HepG2 (cell line): ENCODE measurements at regions not wholly inside any gene's neighbourhood (a gene's known extent, or its start where the extent isn't known, plus 50 kb on each side); places are given as distances from the start of the nearest gene placed in this dataset.

Experiments used
- AHR ChIP-seq: IDR thresholded peaks from 2 replicates; pipeline ENCODE4 v1.6.1; 2018; ENCODE audit warnings: missing genetic modification reagents, missing compliant biosample characterization
- DPF2 ChIP-seq: sonication (generic); formaldehyde crosslinking; IDR thresholded peaks from 2 replicates; pipeline ENCODE4 v1.4.0; 2020; ENCODE audit warnings: mild to moderate bottlenecking, low read depth, missing genetic modification reagents, borderline replicate concordance
- EHMT2 ChIP-seq: fragments of 200-600 bp; sonication (generic); IDR thresholded peaks from 2 replicates; pipeline ENCODE4 v1.7.0; 2017; ENCODE audit warnings: antibody characterized with exemption, low read depth, low read length, borderline replicate concordance
- GABPB1 ChIP-seq: IDR thresholded peaks from 2 replicates; pipeline ENCODE4 v1.6.1; 2016; ENCODE audit warnings: mild to moderate bottlenecking, missing genetic modification reagents, moderate library complexity, missing compliant biosample characterization
- HES4 ChIP-seq: sonication (generic); formaldehyde crosslinking; IDR thresholded peaks from 2 replicates; pipeline ENCODE4 v1.9.0; 2021; ENCODE audit warnings: mild to moderate bottlenecking, missing genetic modification reagents, borderline replicate concordance
- HNF4A ChIP-seq: sonication (generic); formaldehyde crosslinking; IDR thresholded peaks from 2 replicates; pipeline ENCODE4 v1.4.0; 2020; ENCODE audit warnings: missing genetic modification reagents
- HOXD1 ChIP-seq: sonication (generic); formaldehyde crosslinking; IDR thresholded peaks from 2 replicates; pipeline ENCODE4 v1.5.0; 2020; ENCODE audit warnings: missing genetic modification reagents
- KAT2B ChIP-seq: fragments of 150-350 bp; IDR thresholded peaks from 2 replicates; pipeline ENCODE4 v1.6.1; 2014; ENCODE audit warnings: low read depth, low read length, borderline replicate concordance
- KMT2A ChIP-seq: sonication (generic); formaldehyde crosslinking; IDR thresholded peaks from 2 replicates; pipeline ENCODE4 v1.4.0; 2020; ENCODE audit warnings: missing genetic modification reagents
- PHF8 ChIP-seq: sonication (generic); formaldehyde crosslinking; IDR thresholded peaks from 2 replicates; pipeline ENCODE4 v1.5.0; 2020; ENCODE audit warnings: missing genetic modification reagents
- POLR2G ChIP-seq: fragments of 200-400 bp; formaldehyde crosslinking; IDR thresholded peaks from 2 replicates; pipeline ENCODE4 v1.6.1; 2018; ENCODE audit warnings: mild to moderate bottlenecking, low read depth, low read length, moderate library complexity
- RAD21 ChIP-seq: fragments of 450-650 bp; formaldehyde crosslinking; IDR thresholded peaks from 2 replicates; pipeline ENCODE4 v1.5.0; 2020; ENCODE audit warnings: mild to moderate bottlenecking
- SALL1 ChIP-seq: sonication (generic); formaldehyde crosslinking; IDR thresholded peaks from 2 replicates; pipeline ENCODE4 v1.8.0; 2022; ENCODE audit warnings: mild to moderate bottlenecking, missing genetic modification reagents
- SAP130 ChIP-seq: IDR thresholded peaks from 2 replicates; pipeline ENCODE4 v1.6.1; 2016; ENCODE audit warnings: low read depth
- SCMH1 ChIP-seq: sonication (generic); formaldehyde crosslinking; IDR thresholded peaks from 2 replicates; pipeline ENCODE4 v1.9.0; 2021; ENCODE audit warnings: missing genetic modification reagents, mild to moderate bottlenecking, borderline replicate concordance
- SKI ChIP-seq: fragments of 450-650 bp; IDR thresholded peaks from one replicate; pipeline ENCODE4 v1.6.1; 2018; ENCODE audit warnings: mild to moderate bottlenecking; ENCODE audit not compliant: partially characterized antibody
- XRCC5 ChIP-seq: fragments of 200-400 bp; formaldehyde crosslinking; optimal IDR thresholded peaks from 2 replicates; pipeline ENCODE3; 2017; ENCODE audit warnings: mild to moderate bottlenecking, low read length
- ZBTB21 ChIP-seq: sonication (generic); formaldehyde crosslinking; IDR thresholded peaks from 2 replicates; pipeline ENCODE4 v1.4.0; 2020; ENCODE audit warnings: missing genetic modification reagents
- ZBTB38 ChIP-seq: sonication (generic); formaldehyde crosslinking; IDR thresholded peaks from 2 replicates; pipeline ENCODE4 v1.5.1; 2020; ENCODE audit warnings: mild to moderate bottlenecking, missing genetic modification reagents
- ZBTB7B ChIP-seq: sonication (generic); formaldehyde crosslinking; IDR thresholded peaks from 2 replicates; pipeline ENCODE4 v1.4.0; 2020; ENCODE audit warnings: missing genetic modification reagents
- ZC3H4 ChIP-seq: sonication (generic); formaldehyde crosslinking; IDR thresholded peaks from 2 replicates; pipeline ENCODE4 v1.4.0; 2020; ENCODE audit warnings: missing genetic modification reagents, borderline replicate concordance
- ZNF124 ChIP-seq: sonication (generic); formaldehyde crosslinking; IDR thresholded peaks from 2 replicates; pipeline ENCODE4 v1.4.0; 2020; ENCODE audit warnings: missing genetic modification reagents
- ZNF468 ChIP-seq: sonication (generic); formaldehyde crosslinking; IDR thresholded peaks from 2 replicates; pipeline ENCODE4 v1.8.0; 2022; ENCODE audit warnings: mild to moderate bottlenecking, moderate library complexity, missing genetic modification reagents
- ZNF550 ChIP-seq: sonication (generic); formaldehyde crosslinking; IDR thresholded peaks from 2 replicates; pipeline ENCODE4 v1.4.0; 2020; ENCODE audit warnings: mild to moderate bottlenecking, missing genetic modification reagents, borderline replicate concordance
- TF ChIP-seq, protein P1 (sequence below): sonication (generic); formaldehyde crosslinking; IDR thresholded peaks from 2 replicates; pipeline ENCODE4 v1.9.0; 2021; ENCODE audit warnings: missing genetic modification reagents, borderline replicate concordance
- TF ChIP-seq, protein P2 (sequence below): IDR thresholded peaks from 2 replicates; pipeline ENCODE4 v1.6.1; 2012; ENCODE audit warnings: low read depth, low read length, improper control_type of control experiment
- TF ChIP-seq, protein P3 (sequence below): IDR thresholded peaks from 2 replicates; pipeline ENCODE4 v1.6.1; 2016; ENCODE audit warnings: low read depth

DNA sequence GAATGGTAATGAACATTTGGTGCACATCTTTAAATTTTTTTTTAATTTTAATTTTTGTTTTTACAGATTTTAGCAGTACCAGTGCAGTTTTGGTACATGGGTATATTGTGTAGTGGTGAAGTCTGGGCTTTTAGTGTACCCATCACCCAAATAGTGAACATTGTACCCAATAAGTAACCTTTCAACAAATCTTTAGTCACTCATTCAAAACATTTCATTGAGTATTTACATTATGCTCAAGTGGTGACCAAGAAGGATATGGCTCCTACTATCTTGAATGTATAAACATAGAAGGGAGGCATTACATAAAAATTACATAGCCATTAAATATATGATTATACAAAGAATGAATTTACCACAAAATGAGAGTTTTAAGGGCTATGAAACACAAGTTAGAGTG lies 223.3 kb downstream of the SPRY1 start (continued):
- TF ChIP-seq XRCC5 (no peak), KMT2A (CRISPR knock-in tag) (no peak), SKI (no peak), POLR2G (no peak), EHMT2 (peak; percentile 81), HNF4A (CRISPR knock-in tag) (peak; percentile 61), SCMH1 (CRISPR knock-in tag) (no peak), ZBTB7B (CRISPR knock-in tag) (no peak), HES4 (CRISPR knock-in tag) (no peak), SALL1 (CRISPR knock-in tag) (no peak), SAP130 (CRISPR knock-in tag) (0 out of 2 replicates have a peak, but pooled peaks have one; percentile 22), DPF2 (CRISPR knock-in tag) (no peak), PHF8 (CRISPR knock-in tag) (no peak), ZBTB21 (no peak), KAT2B (no peak), ZNF124 (CRISPR knock-in tag) (no peak), HOXD1 (no peak), ZNF468 (CRISPR knock-in tag) (no peak), AHR (CRISPR knock-in tag) (no peak), ZBTB38 (CRISPR knock-in tag) (no peak), GABPB1 (CRISPR knock-in tag) (no peak), RAD21 (CRISPR knock-in tag) (no peak), ZNF550 (CRISPR knock-in tag) (no peak), ZC3H4 (CRISPR knock-in tag) (no peak)
- TF ChIP-seq, protein P1, sequence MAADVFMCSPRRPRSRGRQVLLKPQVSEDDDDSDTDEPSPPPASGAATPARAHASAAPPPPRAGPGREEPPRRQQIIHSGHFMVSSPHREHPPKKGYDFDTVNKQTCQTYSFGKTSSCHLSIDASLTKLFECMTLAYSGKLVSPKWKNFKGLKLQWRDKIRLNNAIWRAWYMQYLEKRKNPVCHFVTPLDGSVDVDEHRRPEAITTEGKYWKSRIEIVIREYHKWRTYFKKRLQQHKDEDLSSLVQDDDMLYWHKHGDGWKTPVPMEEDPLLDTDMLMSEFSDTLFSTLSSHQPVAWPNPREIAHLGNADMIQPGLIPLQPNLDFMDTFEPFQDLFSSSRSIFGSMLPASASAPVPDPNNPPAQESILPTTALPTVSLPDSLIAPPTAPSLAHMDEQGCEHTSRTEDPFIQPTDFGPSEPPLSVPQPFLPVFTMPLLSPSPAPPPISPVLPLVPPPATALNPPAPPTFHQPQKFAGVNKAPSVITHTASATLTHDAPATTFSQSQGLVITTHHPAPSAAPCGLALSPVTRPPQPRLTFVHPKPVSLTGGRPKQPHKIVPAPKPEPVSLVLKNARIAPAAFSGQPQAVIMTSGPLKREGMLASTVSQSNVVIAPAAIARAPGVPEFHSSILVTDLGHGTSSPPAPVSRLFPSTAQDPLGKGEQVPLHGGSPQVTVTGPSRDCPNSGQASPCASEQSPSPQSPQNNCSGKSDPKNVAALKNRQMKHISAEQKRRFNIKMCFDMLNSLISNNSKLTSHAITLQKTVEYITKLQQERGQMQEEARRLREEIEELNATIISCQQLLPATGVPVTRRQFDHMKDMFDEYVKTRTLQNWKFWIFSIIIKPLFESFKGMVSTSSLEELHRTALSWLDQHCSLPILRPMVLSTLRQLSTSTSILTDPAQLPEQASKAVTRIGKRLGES (CRISPR knock-in tag), result no peak
- TF ChIP-seq, protein P2, sequence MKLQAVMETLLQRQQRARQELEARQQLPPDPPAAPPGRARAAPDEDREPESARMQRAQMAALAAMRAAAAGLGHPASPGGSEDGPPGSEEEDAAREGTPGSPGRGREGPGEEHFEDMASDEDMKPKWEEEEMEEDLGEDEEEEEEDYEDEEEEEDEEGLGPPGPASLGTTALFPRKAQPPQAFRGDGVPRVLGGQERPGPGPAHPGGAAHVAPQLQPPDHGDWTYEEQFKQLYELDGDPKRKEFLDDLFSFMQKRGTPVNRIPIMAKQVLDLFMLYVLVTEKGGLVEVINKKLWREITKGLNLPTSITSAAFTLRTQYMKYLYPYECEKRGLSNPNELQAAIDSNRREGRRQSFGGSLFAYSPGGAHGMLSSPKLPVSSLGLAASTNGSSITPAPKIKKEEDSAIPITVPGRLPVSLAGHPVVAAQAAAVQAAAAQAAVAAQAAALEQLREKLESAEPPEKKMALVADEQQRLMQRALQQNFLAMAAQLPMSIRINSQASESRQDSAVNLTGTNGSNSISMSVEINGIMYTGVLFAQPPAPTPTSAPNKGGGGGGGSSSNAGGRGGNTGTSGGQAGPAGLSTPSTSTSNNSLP, result peak; percentile 24; the same call in 1 of the 2 replicates
- TF ChIP-seq, protein P3, sequence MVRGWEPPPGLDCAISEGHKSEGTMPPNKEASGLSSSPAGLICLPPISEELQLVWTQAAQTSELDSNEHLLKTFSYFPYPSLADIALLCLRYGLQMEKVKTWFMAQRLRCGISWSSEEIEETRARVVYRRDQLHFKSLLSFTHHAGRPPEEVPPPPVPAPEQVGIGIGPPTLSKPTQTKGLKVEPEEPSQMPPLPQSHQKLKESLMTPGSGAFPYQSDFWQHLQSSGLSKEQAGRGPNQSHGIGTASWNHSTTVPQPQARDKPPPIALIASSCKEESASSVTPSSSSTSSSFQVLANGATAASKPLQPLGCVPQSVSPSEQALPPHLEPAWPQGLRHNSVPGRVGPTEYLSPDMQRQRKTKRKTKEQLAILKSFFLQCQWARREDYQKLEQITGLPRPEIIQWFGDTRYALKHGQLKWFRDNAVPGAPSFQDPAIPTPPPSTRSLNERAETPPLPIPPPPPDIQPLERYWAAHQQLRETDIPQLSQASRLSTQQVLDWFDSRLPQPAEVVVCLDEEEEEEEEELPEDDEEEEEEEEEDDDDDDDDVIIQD, result peak; percentile 90; the same call in 1 of the 2 replicates
